Esophagus squamous epithelium (tissue), 5 donors: ENCODE measurements at regions not wholly inside any gene's neighbourhood (a gene's known extent, or its start where the extent isn't known, plus 50 kb on each side); places are given as distances from the start of the nearest gene placed in this dataset.

Experiments
- DNase-seq: peaks from one replicate; lab custom pipeline; 2025; lab: John Stamatoyannopoulos, UW
- H3K27ac ChIP-seq, 4 donors: fragments of 200-600 bp; sonication (generic); one replicate each; pipeline ENCODE4 v1.5.1; 2016 to 2019; ENCODE audit warnings: mild to moderate bottlenecking in 1 of 4
- H3K27me3 ChIP-seq, 4 donors: fragments of 200-600 bp; sonication (generic); 1 replicate in 3 of 4; 2 replicates in 1 of 4; pipeline versions ENCODE4 v1.5.1 to v1.6.0; 2017 to 2021; ENCODE audit warnings: antibody characterized with exemption in 1 of 4
- H3K36me3 ChIP-seq, 3 donors: fragments of 200-600 bp; sonication (generic); one replicate each; pipeline ENCODE4 v1.5.1; 2016 to 2019
- H3K4me1 ChIP-seq, 3 donors: fragments of 200-600 bp; sonication (generic); one replicate each; pipeline ENCODE4 v1.5.1; 2017 to 2019
- H3K4me3 ChIP-seq, 4 donors: fragments of 200-600 bp; sonication (generic); 1 replicate in 3 of 4; 2 replicates in 1 of 4; pipeline ENCODE4 v1.5.1; 2016 to 2019; ENCODE audit warnings: mild to moderate bottlenecking in 2 of 4, moderate library complexity in 1 of 4
- H3K9me3 ChIP-seq, 3 donors: fragments of 200-600 bp; sonication (generic); one replicate each; pipeline ENCODE4 v1.5.1; 2016 to 2019
- POLR2A ChIP-seq, 4 donors: fragments of 450-650 bp; IDR thresholded peaks; one replicate each; pipeline ENCODE4 v1.6.1; 2017; ENCODE audit warnings: antibody characterized with exemption in 4 of 4, mild to moderate bottlenecking in 4 of 4, moderate library complexity in 3 of 4
- WGBS, 2 donors: methylation state at CpG; one replicate each; pipeline ENCODE4 v1.1.5; 2018; 5-methylcytosine and 5-hydroxymethylcytosine counted together
- intact Hi-C: fragments of 100-400 bp; cut with DNase I; formaldehyde crosslinking; loops from one replicate; pipeline ENCODE4 v1.15.0; 2022
- TF ChIP-seq, protein P1 (sequence below), 6 experiments: fragments of 450-650 bp in 4 of 6; fragments of 200-600 bp in 2 of 6; sonication (generic) in 2 of 6; IDR thresholded peaks; one replicate each; pipeline ENCODE4 v1.5.1; 2016 to 2019; ENCODE audit warnings: antibody characterized with exemption in 6 of 6, mild to moderate bottlenecking in 4 of 6, moderate library complexity in 4 of 6
- donor health status: DM: yes; HTN: yes; CAD: no.

DNA sequence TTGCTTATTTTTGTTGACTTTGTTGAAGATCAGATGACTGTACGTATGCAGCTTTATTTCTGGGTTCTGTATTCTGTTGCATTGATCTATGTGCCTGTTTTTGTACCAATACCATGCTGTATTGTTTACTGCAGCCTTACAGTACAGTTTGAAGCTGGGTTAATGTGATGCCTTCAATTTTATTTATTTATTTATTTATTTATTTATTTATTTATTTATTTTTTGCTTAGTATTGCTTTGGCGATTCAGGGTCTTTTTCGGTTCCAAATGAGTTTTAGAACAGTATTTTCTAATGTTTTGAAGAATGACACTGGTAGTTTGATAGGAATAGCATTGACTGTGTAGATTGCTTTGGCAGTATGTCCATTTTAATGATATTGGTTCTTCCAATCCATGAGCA lies 210.3 kb downstream of the EPM2A start:
- no peak for DNase-seq
- WGBS, 2 donors = 88% methylated on average over 3 of the region's 3 CpGs
- TF ChIP-seq, protein P1, sequence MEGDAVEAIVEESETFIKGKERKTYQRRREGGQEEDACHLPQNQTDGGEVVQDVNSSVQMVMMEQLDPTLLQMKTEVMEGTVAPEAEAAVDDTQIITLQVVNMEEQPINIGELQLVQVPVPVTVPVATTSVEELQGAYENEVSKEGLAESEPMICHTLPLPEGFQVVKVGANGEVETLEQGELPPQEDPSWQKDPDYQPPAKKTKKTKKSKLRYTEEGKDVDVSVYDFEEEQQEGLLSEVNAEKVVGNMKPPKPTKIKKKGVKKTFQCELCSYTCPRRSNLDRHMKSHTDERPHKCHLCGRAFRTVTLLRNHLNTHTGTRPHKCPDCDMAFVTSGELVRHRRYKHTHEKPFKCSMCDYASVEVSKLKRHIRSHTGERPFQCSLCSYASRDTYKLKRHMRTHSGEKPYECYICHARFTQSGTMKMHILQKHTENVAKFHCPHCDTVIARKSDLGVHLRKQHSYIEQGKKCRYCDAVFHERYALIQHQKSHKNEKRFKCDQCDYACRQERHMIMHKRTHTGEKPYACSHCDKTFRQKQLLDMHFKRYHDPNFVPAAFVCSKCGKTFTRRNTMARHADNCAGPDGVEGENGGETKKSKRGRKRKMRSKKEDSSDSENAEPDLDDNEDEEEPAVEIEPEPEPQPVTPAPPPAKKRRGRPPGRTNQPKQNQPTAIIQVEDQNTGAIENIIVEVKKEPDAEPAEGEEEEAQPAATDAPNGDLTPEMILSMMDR (IDR thresholded peaks at IDR 0.05) = no peak
- no peak for TF ChIP-seq POLR2A (IDR thresholded peaks at IDR 0.05)
- Histone ChIP-seq H3K27me3 (no peaks in the 10 kb centered on the region), H3K9me3 (no peaks in the 10 kb centered on the region), H3K27ac (no peak overlapping the region), H3K36me3 (no peaks in the 10 kb centered on the region), H3K4me3 (no peak overlapping the region), H3K4me1 (no peaks in the 10 kb centered on the region)
- intact Hi-C loops = no loop called here

DNA sequence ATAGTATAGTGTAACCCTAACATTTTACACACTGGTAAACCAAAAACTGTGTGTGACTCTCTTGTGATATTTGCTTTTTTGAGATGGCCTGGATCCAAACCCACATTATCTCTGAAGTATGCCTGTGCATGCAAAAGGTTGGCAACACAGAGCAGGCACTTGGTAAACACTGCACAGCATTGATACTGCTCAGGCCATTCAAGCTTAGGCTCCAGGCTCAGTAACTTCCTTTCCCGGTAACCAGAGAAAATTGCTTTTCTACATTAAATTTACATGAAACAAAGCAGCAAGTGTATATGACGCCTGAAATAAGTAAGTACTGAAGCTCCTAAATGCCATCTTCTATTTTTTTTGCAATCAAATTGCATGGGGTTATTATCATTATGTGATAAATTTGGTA lies 205.7 kb downstream of the EPM2A start:
- Histone ChIP-seq H3K27ac (no peak overlapping the region), H3K9me3 (no peaks in the 10 kb centered on the region), H3K27me3 (no peaks in the 10 kb centered on the region), H3K36me3 (no peaks in the 10 kb centered on the region), H3K4me3 (no peak overlapping the region), H3K4me1 (no peaks in the 10 kb centered on the region)
- WGBS, 2 donors = 20 to 27% methylated on average over 2 of the region's 2 CpGs
- no peak for DNase-seq
- intact Hi-C loops = no loop called here
- TF ChIP-seq, protein P1 (IDR thresholded peaks at IDR 0.05) = no peak
- no peak for TF ChIP-seq POLR2A (IDR thresholded peaks at IDR 0.05)

DNA sequence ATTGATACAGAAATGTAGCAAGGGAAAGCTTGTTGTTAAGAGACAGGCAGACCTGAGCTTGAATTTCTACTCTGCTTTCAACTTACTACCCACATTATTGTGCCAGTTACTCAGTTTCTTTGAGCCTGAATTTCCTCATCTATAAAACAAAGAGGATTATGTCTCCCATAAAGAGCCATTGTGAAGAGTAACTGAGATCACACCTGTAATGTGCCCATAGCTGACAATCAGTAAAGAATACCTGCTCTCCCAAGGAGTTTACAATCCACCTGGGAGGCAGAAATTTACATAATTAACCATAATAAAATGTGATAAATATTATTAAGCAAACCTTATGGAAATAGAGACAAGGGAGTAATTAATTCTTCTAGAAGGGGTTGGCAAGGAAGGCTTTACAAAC lies 204.9 kb downstream of the EPM2A start:
- Histone ChIP-seq H3K4me3 (no peak overlapping the region), H3K36me3 (no peaks in the 10 kb centered on the region), H3K9me3 (no peaks in the 10 kb centered on the region), H3K27me3 (no peaks in the 10 kb centered on the region), H3K27ac (no peak overlapping the region), H3K4me1 (no peaks in the 10 kb centered on the region)
- no peak for DNase-seq
- intact Hi-C loops = no loop called here
- TF ChIP-seq, protein P1 (IDR thresholded peaks at IDR 0.05) = no peak

DNA sequence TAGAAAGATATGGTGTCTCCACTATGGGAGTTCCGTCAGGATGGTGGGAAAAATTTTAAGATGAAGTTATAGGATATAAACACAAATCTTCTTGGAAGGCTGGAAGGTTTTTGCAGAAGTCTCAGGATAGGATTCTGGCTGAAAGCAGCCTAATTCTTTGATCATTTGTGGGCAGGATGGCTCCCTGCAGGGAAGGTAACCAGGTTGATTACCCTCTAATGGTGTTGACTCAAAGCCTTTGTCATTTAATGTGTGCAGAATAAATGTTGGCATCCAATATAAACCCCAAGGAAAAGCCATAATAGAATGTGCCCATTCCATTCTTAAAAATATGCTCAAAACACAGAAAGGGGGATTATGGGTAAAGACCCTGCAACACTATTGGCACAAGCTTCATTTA lies 204.3 kb downstream of the EPM2A start:
- DNase-seq = no peak
- Histone ChIP-seq H3K27me3 (no peaks in the 10 kb centered on the region), H3K27ac (no peak overlapping the region), H3K9me3 (no peaks in the 10 kb centered on the region), H3K4me1 (no peaks in the 10 kb centered on the region), H3K36me3 (no peaks in the 10 kb centered on the region), H3K4me3 (no peak overlapping the region)
- TF ChIP-seq, protein P1 (IDR thresholded peaks at IDR 0.05) = no peak
- TF ChIP-seq POLR2A (IDR thresholded peaks at IDR 0.05) = no peak
- WGBS, 2 donors = 56 to 70% methylated on average over 1 of the region's 1 CpG
- intact Hi-C loops = no loop called here

DNA sequence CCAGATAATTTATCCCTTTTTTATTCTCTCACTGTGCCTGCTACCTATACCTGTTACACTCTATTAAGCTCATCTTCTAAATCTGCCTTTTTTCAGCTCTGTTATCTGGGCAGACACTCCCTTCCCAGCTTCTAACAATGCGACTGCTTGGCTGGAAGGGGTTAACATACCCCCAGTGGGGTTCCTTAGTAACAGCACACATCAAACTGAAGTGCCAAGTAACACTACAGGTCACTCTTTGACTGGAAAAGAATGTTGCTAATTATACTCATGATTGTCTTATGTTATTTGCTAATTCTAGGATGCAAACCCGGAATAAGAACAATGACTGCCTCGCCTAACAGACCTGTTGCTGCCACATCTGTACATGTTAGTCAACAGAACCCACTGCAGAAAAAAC lies 203.5 kb downstream of the EPM2A start:
- DNase-seq = no peak
- H3K4me3 ChIP-seq = no peak overlapping the region
- 32 to 43% methylated on average over 3 of the region's 3 CpGs for WGBS, 2 donors
- no peaks in the 10 kb centered on the region for H3K9me3 ChIP-seq
- no peaks in the 10 kb centered on the region for H3K36me3 ChIP-seq
- intact Hi-C loops = no loop called here
- TF ChIP-seq, protein P1 (IDR thresholded peaks at IDR 0.05) = no peak
- TF ChIP-seq POLR2A (IDR thresholded peaks at IDR 0.05) = no peak
- no peaks in the 10 kb centered on the region for H3K27me3 ChIP-seq
- no peak overlapping the region for H3K27ac ChIP-seq
- no peaks in the 10 kb centered on the region for H3K4me1 ChIP-seq
